ENCODE measurements at regions not wholly inside any gene's neighbourhood (a gene's known extent, or its start where the extent isn't known, plus 50 kb on each side); places are given as distances from the start of the nearest gene placed in this dataset.

- TF ChIP-seq CTCF (IDR thresholded peaks at IDR 0.05) (no peak), POLR2A (IDR thresholded peaks at IDR 0.05) (no peak)
These were observed 975.6 kb downstream of the NCAM2 start for GRCh38 chr21:21973806-21974205.
